C1 segment of cervical spinal cord (tissue), 14 donors: ENCODE measurements at regions not wholly inside any gene's neighbourhood (a gene's known extent, or its start where the extent isn't known, plus 50 kb on each side); places are given as distances from the start of the nearest gene placed in this dataset.

ENCODE experiments used
- DNase-seq, 14 donors: peaks; one replicate each; lab custom pipeline; 2025; lab: John Stamatoyannopoulos, UW

GRCh38 chr2:22882643-22883042 is 502.3 kb upstream of the KLHL29 start:
- DNase-seq, result no peak

- DNase-seq, result no peak
Observed at GRCh38 chr2:22883054-22883453, 501.9 kb upstream of the KLHL29 start.

GRCh38 chr2:22885245-22885644 is 499.7 kb upstream of the KLHL29 start:
- DNase-seq, result no peak

GRCh38 chr2:22887426-22887825 is 497.6 kb upstream of the KLHL29 start:
- no peak for DNase-seq

- DNase-seq, result no peak
Observed at GRCh38 chr2:22887845-22888244, 497.1 kb upstream of the KLHL29 start.

- DNase-seq, result peak in 2 of 14 donors; percentile 6 to 65
Observed at GRCh38 chr2:22890132-22890531, 494.8 kb upstream of the KLHL29 start.

GRCh38 chr2:22893761-22894517 is 491.0 kb upstream of the KLHL29 start:
- no peak for DNase-seq

GRCh38 chr2:22894761-22895160 is 490.2 kb upstream of the KLHL29 start:
- DNase-seq, result no peak

GRCh38 chr2:22897428-22897827 is 487.6 kb upstream of the KLHL29 start:
- DNase-seq, result no peak

- DNase-seq, result no peak
Observed at GRCh38 chr2:22900674-22901073, 484.3 kb upstream of the KLHL29 start.

- DNase-seq, result no peak
Observed at GRCh38 chr2:22901471-22902179, 483.4 kb upstream of the KLHL29 start.

GRCh38 chr2:22902180-22902550 is 482.8 kb upstream of the KLHL29 start:
- DNase-seq, result no peak

GRCh38 chr2:22902662-22903165 is 482.3 kb upstream of the KLHL29 start:
- no peak for DNase-seq

GRCh38 chr2:22903616-22904015 is 481.4 kb upstream of the KLHL29 start:
- DNase-seq, result no peak

GRCh38 chr2:22904126-22904684 is 480.8 kb upstream of the KLHL29 start:
- peak in 2 of 14 donors; percentile 0 to 6 for DNase-seq

GRCh38 chr2:22907330-22907729 is 477.6 kb upstream of the KLHL29 start:
- no peak for DNase-seq

GRCh38 chr2:22912398-22912797 is 472.6 kb upstream of the KLHL29 start:
- no peak for DNase-seq

GRCh38 chr2:22929998-22930397 is 455.0 kb upstream of the KLHL29 start:
- no peak for DNase-seq

GRCh38 chr2:22930781-22931180 is 454.2 kb upstream of the KLHL29 start:
- no peak for DNase-seq

GRCh38 chr2:22932288-22932687 is 452.7 kb upstream of the KLHL29 start:
- DNase-seq, result no peak

- DNase-seq, result no peak
Observed at GRCh38 chr2:22934747-22935146, 450.2 kb upstream of the KLHL29 start.

GRCh38 chr2:22942441-22942840 is 442.5 kb upstream of the KLHL29 start:
- no peak for DNase-seq

- no peak for DNase-seq
Observed at GRCh38 chr2:22944143-22944542, 440.8 kb upstream of the KLHL29 start.
